ENCODE measurements at regions not wholly inside any gene's neighbourhood (a gene's known extent, or its start where the extent isn't known, plus 50 kb on each side); places are given as distances from the start of the nearest gene placed in this dataset.

GRCh38 chr5:17114715-17115599, 102.5 kb upstream of the BASP1 start:
- Histone ChIP-seq H3K27me3 (replicated peaks in 1 of 4; ENCODE audit: control extremely low read depth in 1 of 4, control insufficient read depth in 3 of 4, insufficient read depth in 4 of 4, low read length in 3 of 4) (no peaks in the 10 kb centered on the region), H3K27ac (ENCODE audit: low read length in 2 of 2) (no peak overlapping the region), H3K4me1 (ENCODE audit: control insufficient read depth in 2 of 2, insufficient read depth in 2 of 2, low read length in 2 of 2) (peaks cover 5 to 9% of the 10 kb centered on the region in 2 donors), H4K20me1 (ENCODE audit: control insufficient read depth, insufficient read depth, low read length, poor library complexity, severe bottlenecking) (no peaks in the 10 kb centered on the region), H3K4me3 (ENCODE audit: control extremely low read depth in 1 of 5, extremely low read depth in 1 of 5, insufficient read depth in 1 of 5, low read depth in 2 of 5, low read length in 4 of 5) (no peak overlapping the region), H3K79me2 (ENCODE audit: control insufficient read depth, insufficient read depth, low read length) (no peaks in the 10 kb centered on the region), H3K36me3 (replicated peaks in 1 of 2; ENCODE audit: control extremely low read depth in 1 of 2, control insufficient read depth in 1 of 2, extremely low read depth in 1 of 2, insufficient read depth in 2 of 2, low read length in 1 of 2) (no peaks in the 10 kb centered on the region), H3K9me3 (ENCODE audit: control extremely low read depth in 1 of 3, control insufficient read depth in 2 of 3, insufficient read depth in 1 of 3, low read length in 2 of 3) (no peaks in the 10 kb centered on the region), H3K9ac (ENCODE audit: low read length) (no peak overlapping the region), H3K4me2 (replicated peaks; ENCODE audit: low read depth, low read length, poor library complexity, severe bottlenecking) (no peak overlapping the region), H2AFZ (ENCODE audit: insufficient read depth, low read depth, low read length, poor library complexity, severe bottlenecking) (no peak overlapping the region)
- CTCF ChIA-PET: no interaction called here
- intact Hi-C loops (cut with micrococcal nuclease): no loop called here
- H3K27me3 Mint-ChIP-seq: no peaks in the 10 kb centered on the region
- H3K4me3 Mint-ChIP-seq: no peak overlapping the region
- no peak overlapping the region for H3K27ac Mint-ChIP-seq
- POLR2A ChIA-PET: no interaction called here
- ATAC-seq (ENCODE audit: low read depth) (no peak), DNase-seq (no peak)
- peaks cover 9% of the 10 kb centered on the region for H3K4me1 Mint-ChIP-seq
- no peaks in the 10 kb centered on the region for H3K9me3 Mint-ChIP-seq (ENCODE audit: insufficient read depth)
- WGBS (ENCODE audit: insufficient coverage): 83% methylated on average over 2 of the region's 6 CpGs
- TF ChIP-seq EZH2 (IDR thresholded peaks at IDR 0.05; ENCODE audit: borderline replicate concordance, insufficient read depth, low read depth, low read length, poor library complexity, severe bottlenecking): no peak
- TF ChIP-seq, protein P1, sequence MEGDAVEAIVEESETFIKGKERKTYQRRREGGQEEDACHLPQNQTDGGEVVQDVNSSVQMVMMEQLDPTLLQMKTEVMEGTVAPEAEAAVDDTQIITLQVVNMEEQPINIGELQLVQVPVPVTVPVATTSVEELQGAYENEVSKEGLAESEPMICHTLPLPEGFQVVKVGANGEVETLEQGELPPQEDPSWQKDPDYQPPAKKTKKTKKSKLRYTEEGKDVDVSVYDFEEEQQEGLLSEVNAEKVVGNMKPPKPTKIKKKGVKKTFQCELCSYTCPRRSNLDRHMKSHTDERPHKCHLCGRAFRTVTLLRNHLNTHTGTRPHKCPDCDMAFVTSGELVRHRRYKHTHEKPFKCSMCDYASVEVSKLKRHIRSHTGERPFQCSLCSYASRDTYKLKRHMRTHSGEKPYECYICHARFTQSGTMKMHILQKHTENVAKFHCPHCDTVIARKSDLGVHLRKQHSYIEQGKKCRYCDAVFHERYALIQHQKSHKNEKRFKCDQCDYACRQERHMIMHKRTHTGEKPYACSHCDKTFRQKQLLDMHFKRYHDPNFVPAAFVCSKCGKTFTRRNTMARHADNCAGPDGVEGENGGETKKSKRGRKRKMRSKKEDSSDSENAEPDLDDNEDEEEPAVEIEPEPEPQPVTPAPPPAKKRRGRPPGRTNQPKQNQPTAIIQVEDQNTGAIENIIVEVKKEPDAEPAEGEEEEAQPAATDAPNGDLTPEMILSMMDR (IDR thresholded peaks at IDR 0.05): no peak

GRCh38 chr5:17115855-17116254, 101.6 kb upstream of the BASP1 start:
- Mint-ChIP-seq H3K4me3 (no peak overlapping the region), H3K27me3 (no peaks in the 10 kb centered on the region), H3K4me1 (peaks cover 6% of the 10 kb centered on the region), H3K27ac (no peak overlapping the region), H3K9me3 (ENCODE audit: insufficient read depth) (no peaks in the 10 kb centered on the region)
- Histone ChIP-seq H3K27ac (ENCODE audit: low read length in 2 of 2) (no peak overlapping the region), H3K79me2 (ENCODE audit: control insufficient read depth, insufficient read depth, low read length) (no peaks in the 10 kb centered on the region), H3K4me1 (ENCODE audit: control insufficient read depth in 2 of 2, insufficient read depth in 2 of 2, low read length in 2 of 2) (peaks cover 5 to 9% of the 10 kb centered on the region in 2 donors), H3K9me3 (ENCODE audit: control extremely low read depth in 1 of 3, control insufficient read depth in 2 of 3, insufficient read depth in 1 of 3, low read length in 2 of 3) (no peaks in the 10 kb centered on the region), H3K4me2 (replicated peaks; ENCODE audit: low read depth, low read length, poor library complexity, severe bottlenecking) (no peak overlapping the region), H3K4me3 (ENCODE audit: control extremely low read depth in 1 of 5, extremely low read depth in 1 of 5, insufficient read depth in 1 of 5, low read depth in 2 of 5, low read length in 4 of 5) (no peak overlapping the region), H4K20me1 (ENCODE audit: control insufficient read depth, insufficient read depth, low read length, poor library complexity, severe bottlenecking) (no peaks in the 10 kb centered on the region), H3K27me3 (replicated peaks in 1 of 4; ENCODE audit: control extremely low read depth in 1 of 4, control insufficient read depth in 3 of 4, insufficient read depth in 4 of 4, low read length in 3 of 4) (no peaks in the 10 kb centered on the region), H3K9ac (ENCODE audit: low read length) (no peak overlapping the region), H3K36me3 (replicated peaks in 1 of 2; ENCODE audit: control extremely low read depth in 1 of 2, control insufficient read depth in 1 of 2, extremely low read depth in 1 of 2, insufficient read depth in 2 of 2, low read length in 1 of 2) (no peaks in the 10 kb centered on the region), H2AFZ (ENCODE audit: insufficient read depth, low read depth, low read length, poor library complexity, severe bottlenecking) (no peak overlapping the region)
- 97% methylated on average over 3 of the region's 3 CpGs for WGBS (ENCODE audit: insufficient coverage)
- POLR2A ChIA-PET: interaction anchor here (0.7 kb wide), 1 partner anchor 94 kb away, joined by 6 read pairs; no protein-coding TSS in a partner anchor
- ATAC-seq (ENCODE audit: low read depth) (no peak), DNase-seq (no peak)
- no peak for TF ChIP-seq EZH2 (IDR thresholded peaks at IDR 0.05; ENCODE audit: borderline replicate concordance, insufficient read depth, low read depth, low read length, poor library complexity, severe bottlenecking)
- TF ChIP-seq, protein P1 (IDR thresholded peaks at IDR 0.05): no peak
- CTCF ChIA-PET: no interaction called here
- intact Hi-C loops (cut with micrococcal nuclease): no loop called here
